HG02885 (cell line): ENCODE measurements at regions not wholly inside any gene's neighbourhood (a gene's known extent, or its start where the extent isn't known, plus 50 kb on each side); places are given as distances from the start of the nearest gene placed in this dataset.
"Not testable (repeated sequence)": the region's sequence is repeated elsewhere in the genome, so short reads cannot be mapped to it uniquely, and the experiment has no call there.

ENCODE experiments used
- ATAC-seq: cut with Tn5 transposase; IDR thresholded peaks from one replicate; pipeline ENCODE4 v1.9.1; 2021; ENCODE audit warnings: mild to moderate bottlenecking; ENCODE audit not compliant: unreplicated experiment, poor library complexity

DNA sequence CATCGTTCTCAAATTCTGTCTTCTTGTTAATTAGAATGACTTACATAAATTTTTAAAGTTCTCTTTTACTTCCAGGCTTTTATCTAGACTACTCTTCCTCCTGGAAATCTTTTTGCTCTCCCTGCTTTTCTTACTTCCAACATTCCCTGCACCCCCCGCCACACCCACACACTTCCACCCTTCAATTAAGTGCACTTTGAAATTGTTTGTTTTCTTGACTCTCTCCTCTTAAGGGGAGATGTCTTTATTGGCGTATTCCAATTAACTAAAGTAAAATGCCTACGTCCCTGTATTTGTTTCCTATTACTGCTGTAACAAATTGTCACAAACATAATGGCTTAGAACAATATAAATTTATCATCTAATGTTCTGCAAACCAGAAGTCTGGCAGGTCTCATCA is 125.2 kb upstream of the KRR1 start:
- ATAC-seq, result no peak

DNA sequence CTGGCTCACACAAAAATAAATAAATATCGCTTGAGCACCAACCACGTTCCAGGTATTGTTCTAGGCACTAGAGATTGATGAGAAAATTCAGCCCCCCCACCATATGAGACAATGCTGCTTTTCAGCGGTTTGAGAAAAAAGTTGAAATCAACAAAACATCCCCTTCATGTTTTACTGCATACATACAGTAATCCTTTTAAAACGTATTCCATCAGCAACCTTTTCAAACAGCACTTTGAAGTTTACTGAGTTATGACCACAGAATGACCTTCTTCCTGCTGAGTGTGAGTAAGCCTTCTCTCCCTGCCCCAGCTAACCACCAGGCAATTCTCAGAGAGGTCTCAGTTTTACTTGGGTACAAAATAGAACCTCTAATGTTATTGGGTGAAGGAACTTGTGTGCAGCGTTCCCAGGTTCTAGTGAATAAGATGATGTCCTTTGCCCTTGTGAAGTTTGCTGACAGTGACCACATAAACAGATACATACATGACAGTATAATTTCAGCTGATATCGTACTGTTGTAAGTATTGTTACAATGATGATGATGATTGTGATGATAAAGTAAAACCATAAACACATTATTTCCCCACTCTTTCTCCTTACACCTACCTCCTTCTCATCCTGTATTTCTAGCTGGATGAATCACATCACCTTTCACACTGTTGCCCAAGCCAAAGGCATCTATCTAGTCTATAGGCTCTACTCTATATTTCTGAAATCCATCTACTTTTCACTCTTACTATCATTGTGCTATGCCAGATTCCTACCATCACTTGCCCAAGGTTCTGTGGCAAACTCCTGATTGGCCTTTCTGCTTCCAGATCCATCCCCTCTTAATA is 124.4 kb upstream of the KRR1 start:
- peak; percentile 82 for ATAC-seq

DNA sequence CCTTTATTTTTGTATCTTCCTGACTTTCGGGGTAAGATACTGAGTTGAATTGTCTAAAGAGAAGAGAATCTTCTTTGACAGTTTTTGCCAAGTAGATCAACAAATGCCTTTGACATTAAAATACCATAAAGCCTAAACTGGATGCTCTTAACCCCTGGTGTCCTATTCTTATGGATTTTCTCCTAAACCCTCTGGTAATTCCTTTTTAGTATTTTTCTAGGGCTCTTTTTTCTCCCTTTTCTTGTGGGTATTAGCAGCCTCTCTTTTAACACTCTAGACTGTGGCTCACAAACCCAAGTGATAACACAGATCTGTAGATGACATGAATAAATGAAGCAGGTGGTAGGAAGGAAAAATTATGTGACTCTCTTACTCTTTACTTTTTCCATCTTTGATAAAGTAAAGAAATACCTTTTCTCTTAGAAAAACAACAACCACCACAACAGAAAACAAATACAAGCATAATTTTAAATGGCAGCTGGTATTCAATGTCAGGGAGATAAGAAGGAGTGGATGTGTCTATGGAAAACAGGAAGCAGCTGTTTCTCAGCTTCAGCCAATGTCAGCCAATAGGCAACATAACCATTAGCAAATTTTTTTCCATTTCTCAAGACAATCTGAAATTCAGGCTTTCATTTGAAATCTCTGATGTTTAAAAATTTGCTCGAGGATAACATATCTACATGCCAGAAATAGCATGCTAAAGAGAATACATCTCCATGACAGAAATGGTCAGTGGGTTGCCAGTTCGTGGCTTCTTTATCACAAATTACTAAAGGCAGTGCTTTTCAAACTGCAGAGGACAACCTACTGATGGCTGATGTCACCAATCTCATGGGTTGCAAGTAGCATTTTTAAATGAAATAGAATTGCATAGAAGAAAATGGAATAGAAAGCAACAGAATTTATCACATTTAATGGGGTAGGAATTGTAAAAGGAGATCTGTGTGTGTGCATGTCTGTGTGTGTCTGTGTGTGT is 123.1 kb upstream of the KRR1 start:
- no peak for ATAC-seq

DNA sequence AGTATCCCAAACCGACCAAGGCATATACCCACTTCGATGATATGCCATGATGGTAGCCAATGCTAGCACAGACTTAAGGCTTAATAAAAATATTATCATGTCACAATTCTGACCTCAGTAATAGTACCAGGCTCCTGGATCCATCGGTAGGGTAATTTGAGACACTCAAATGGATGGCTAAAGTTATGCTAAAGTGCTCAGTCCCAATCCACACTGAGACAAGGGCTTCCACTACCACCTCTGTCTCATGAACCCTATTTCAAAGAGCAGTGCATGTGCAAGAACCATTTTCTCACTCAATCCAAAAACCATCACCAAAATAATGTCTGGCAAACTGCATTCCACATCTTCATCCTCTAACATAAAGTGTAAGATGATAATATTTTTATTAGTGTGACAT is 122.4 kb upstream of the KRR1 start:
- ATAC-seq, result no peak

DNA sequence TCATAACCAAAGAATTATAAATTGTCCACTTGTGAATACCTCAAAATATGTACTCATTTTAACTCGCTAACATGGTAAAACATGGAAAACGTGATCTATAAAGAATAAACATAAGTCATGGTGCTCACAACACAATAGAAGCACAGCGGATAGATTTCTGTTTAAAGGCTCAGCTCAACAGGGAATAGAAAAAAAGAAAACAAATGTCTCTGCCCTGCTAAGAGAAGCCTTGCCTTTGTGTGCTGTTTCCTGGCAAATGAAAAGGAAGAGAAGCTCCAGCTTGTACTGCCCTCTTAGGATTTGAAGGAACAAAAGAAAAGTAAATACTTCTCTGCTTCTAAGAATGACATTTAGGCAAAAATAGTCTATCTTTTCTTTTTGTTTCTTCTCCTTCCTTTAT is 121.0 kb upstream of the KRR1 start:
- no peak for ATAC-seq

DNA sequence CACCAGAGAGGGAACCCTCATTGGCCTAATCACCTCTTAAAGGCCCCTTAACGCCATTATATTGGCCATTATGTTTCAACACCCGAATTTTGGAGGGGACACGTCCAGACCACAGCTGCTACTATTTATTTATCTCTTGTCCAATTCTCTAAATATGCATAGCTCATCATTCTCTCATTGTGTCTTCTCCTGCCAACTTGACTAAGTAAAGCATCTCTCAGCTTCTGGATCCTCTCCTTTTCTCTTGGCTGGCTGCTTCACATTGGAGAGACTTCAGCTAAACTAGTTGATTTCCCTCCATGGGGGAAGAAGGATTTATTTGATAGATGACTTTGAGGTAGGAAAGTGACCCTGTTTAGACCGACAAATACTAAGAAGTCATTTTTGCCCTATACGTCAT is 120.4 kb upstream of the KRR1 start:
- ATAC-seq, result no peak

DNA sequence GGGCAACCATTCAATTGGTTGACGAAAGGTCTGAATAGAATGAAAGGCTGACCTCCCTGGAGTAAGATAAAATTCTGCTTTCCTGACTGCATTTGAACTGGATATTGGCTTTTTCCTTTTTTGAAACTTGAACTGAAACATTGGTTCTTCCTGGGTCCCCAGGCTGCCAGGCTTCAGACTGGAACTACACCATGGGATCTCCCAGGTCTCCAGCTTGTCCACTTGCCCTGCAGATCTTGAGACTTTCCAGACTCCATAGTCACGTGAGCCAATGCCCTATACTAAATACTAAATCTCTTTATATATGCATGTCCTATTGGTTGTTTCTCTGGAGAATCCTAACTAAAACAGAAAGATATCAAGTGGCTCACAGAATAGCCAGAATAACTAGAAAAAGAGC is 118.7 kb upstream of the KRR1 start:
- ATAC-seq, result no peak

DNA sequence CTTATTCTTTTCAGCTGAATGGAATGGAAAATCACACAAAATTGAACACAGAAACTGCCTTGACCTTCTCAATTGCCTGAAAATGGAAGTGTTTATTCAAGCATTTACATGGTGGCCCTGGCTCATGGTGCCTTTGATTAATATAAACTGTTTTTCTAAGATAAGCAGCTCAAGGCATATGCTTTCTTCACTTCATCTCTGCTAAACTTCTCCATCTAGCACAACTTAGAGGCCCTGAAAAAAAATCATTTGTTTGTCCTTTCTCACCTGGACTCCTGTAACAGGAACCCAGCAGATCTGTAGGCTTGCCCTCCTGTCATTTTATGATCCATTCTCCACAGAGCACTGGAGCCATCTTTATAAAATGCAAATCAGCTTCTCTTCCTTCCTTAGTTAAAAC is 117.5 kb upstream of the KRR1 start:
- no peak for ATAC-seq

DNA sequence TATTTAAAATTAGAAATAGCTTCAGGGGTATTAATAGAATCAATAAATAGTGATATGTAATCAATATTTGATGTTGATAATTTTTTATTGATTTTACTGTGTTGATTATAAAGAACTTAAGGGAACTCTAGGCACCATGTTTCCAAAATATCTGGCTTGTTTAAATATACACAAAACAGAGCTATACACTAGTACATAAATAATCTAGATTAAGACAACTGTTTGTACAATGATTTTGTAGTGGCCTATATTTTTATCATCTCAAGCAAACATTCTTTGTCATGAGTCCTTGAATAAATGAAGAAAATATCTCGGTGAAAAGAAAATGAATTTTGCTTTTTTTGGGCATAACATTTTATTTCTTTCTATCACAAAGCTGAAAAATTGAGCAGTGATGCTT is 117.1 kb upstream of the KRR1 start:
- no peak for ATAC-seq

DNA sequence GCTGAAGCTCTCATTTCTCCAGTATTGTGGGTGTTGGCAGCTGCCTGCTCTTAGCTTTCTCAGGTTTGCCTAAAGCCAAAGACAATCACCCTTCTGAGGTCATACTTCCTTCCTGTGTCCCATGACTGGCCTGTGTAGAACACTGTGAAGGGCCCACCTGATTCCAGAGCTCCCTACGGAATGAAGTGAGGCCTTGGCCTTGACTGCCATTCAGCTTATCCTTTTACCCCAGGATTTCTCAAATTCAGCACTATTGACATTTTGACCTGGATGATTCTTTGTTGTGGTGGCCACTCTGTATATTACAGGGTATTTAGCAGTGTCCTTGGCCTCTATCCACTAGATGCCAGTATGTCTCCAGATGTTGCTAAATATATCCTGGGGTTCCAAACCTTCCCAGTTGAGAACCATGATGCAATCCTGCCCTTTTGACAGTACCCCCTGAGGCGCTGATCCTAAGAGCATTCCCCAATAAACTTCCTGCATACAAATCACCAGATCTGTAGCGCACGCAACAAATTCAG is 112.3 kb upstream of the KRR1 start:
- no peak for ATAC-seq

DNA sequence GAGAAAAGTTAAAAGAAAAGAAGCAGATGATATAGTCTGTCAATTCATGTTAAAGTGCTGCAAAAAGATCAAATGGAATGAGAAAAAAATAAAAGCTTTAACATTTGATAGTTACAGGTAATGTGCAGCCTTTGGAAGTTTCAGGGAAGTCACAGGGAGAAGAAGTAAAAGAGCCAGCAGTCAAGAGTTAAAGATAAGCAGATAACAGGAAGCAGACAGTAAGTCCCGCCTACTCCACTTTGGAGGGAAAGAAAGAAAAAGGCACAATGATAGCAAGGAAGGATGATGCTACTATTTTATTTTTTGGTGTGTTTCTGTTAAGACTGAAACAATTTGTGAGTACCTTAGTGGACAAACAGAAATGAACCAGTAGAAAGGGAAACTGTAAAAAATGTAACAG is 111.1 kb upstream of the KRR1 start:
- no peak for ATAC-seq

DNA sequence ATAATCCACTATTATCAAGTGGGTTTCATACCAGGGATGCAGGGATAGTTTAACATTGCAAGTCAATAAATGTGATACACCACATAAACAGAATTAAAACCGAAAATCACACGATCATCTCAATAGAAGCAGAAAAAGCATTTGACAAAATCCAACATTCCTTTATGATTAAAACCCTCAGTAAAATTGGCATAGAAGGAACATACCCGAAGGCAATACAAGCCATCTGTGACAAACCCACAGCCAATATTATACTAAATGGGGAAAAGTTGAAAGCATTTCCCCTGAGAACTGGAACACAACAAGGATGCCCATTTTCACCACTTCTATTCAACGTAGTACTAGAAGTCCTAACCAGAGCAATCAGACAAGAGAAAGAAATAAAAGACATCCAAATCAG is 103.0 kb upstream of the KRR1 start:
- not testable (repeated sequence) for ATAC-seq

DNA sequence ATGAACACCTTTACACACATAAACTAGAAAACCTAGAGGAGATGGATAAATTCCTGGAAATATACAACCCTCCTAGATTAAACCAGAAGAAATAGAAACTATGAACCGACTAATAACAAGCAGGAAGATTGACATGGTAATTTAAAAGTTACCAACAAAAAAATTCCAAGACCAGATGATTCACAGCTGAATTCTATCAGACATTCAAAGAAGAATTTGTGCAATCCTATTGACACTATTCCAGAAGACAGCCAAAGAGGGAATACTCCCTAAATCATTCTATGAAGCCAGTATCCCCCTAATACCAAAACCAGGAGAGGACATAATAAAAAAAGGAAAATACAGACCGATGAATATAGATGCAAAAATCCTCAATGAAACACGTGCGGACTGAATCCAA is 102.6 kb upstream of the KRR1 start:
- ATAC-seq, result no peak

DNA sequence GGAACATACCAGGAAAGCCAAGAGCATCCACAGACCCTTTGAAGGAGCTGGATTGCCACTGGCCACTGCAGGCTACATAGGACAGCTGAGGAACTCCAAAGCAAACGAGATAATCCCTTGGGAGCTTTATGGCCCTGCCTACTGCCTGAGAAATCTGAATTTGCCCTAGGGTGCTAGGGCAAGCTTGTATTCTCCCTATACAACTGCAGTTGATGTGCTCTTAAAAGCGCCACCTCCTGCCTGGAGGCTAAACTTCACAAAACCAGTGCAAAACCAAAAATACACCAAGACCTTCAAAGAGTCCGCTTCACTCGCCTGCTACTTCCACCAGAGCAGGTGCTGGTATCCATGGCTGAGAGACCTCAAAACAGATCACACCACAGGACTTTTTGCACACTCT is 99.6 kb upstream of the KRR1 start:
- no peak for ATAC-seq

DNA sequence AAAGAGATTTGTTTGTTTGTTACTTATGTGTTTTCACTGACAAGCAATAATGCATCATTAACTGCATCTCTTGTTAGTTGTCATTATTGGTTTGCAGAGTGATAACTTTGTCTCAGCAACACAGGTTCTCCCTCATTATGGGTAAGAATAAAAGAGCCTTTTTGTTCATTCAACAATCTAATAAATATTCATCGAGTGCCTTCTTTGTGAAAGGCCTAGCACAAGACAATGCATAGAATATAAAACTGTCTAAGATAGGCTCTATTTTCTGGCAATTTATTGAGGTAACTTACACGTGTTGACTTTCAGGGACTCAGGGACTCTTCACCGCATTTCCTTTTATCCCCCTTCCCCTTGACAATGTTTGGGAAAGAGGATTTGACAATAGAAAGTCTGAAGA is 95.5 kb upstream of the KRR1 start:
- ATAC-seq, result no peak

DNA sequence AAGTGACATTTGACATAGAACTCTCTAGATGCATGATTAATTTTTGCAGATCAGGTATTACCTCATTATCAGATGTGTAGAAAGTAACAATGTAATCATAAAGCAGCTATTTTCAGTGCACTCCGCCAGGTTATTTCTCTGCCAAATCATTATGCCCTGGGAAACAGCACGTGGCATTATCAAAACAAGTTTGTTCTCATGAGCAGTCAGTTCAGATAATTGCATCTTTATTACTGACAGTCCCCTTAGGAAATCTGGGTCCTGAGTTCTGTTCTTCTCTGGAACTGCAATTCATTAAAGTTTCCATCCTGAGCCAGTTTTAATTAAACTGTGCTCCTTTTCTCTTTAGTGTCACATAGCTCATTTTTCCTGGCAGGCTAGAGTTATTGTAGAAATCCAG is 94.7 kb upstream of the KRR1 start:
- no peak for ATAC-seq

DNA sequence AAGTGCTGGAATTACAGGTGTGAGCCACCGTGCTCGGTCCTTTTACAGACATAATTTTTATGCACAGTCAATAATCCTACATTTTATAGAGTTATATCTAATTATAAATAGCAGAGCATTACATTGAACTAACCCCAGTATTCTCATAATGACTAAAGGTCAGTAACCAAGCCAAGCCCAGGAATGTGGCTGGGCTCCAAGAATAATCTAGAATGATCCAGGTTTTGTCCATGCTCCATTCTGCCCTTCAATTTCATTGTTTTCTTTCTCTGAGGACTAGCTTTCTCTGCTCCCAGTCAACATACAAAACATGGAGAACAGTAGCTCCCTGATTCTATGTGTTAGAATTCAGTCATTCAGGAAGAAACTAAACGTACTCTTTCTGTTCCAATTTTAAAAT is 92.1 kb upstream of the KRR1 start:
- no peak for ATAC-seq

DNA sequence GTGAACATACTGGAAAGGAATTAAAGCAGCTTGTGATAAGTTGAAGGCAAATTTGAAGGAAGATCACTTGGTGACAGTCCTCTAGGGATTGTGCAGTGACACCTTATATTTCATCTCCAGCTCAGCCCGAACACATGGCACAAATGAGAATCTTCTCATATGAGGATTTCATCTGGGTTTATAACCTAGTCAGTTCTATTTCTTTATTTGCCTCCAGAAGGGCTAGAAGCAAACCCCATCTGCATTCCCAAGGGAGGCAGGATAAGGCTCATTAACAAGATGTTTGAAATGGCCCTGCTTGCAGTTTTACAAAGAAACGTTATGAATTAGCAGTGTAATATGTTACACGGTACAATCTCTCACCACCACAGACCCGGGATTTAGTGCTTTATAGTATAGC is 90.7 kb upstream of the KRR1 start:
- ATAC-seq, result no peak

DNA sequence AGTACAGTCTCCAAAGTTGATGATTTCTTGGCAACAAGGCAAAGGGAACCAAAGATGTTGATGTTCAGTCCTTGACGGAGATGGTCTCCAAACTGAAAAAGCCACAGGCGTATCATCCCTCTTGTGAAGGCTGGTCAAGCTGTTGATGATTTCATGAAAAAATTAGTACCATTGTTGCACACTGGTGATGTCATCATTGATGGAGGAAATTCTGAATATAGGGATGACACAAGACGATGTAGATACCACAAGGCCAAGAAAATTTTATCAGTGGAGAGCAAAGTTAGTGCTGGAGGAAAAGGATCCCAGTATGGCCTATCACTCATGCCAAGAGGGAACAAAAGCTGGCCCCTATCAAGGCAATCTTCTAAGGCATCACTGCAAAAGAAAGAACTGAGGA is 88.7 kb upstream of the KRR1 start:
- ATAC-seq, result no peak

DNA sequence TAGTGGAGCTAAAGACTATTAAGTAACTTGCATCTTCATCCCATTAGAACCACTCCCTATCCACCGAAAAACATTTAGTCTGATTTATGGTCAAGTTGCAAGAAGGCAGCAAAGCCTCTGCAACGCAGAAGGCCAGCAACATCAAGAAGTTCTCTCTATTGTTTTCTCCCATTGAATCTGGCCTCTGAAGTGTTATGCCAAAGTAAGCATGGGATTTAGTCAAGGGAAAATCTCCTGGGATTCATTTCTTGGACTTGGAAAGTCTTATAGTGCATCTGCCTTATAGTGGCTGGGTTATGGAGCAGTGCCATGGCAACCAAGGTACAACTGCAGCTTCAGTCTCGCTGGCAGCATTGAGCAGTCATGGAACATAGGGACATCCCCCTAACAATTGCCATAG is 87.7 kb upstream of the KRR1 start:
- no peak for ATAC-seq

DNA sequence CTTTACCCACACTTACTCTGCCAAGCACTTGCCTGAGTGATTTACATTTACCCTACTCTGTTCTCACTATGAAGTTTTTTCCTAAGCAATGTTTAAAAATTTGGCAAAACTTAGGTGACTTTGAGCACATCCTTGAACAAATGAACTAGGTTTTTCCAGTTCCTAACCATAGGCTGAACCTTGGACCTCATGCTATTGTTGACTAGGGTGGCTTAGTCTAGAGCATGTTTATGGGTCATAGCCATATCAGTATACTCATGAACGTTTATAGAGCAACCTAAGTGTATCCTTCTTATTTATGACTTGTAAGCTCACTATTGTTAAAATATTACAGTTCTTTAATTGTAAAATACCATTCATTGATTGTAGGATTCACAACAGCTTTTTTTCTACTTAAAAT is 85.0 kb upstream of the KRR1 start:
- ATAC-seq, result no peak
